ENCODE measurements at regions not wholly inside any gene's neighbourhood (a gene's known extent, or its start where the extent isn't known, plus 50 kb on each side); places are given as distances from the start of the nearest gene placed in this dataset.
"Not testable (repeated sequence)": the region's sequence is repeated elsewhere in the genome, so short reads cannot be mapped to it uniquely, and the experiment has no call there.

DNA sequence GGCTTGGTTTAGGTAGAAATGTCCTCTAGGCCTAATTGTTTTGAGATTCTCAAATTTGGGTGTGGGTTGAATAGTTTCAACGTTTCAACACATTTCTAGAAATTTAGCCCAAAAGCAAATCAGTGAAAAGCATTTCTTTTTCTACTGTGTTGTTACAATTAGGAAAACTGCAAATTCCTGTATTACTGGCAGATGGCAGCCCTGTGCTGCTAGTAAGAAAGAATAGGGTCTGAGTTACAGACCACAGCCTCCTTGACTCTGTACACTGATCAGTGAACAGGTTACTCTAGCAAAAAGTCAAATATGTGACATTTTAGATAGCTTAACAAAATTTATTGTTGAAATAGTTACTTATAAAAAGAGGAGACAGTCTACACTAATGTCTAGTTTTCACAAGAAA, 703.0 kb downstream of the JRKL start:
- Mint-ChIP-seq H3K27ac (no peak overlapping the region), H3K4me1 (ENCODE audit: low read depth) (peaks cover 15% of the 10 kb centered on the region), H3K36me3 (ENCODE audit: insufficient read depth) (no peaks in the 10 kb centered on the region), H3K27me3 (peaks cover 14% of the 10 kb centered on the region), H3K9me3 (ENCODE audit: low read depth) (no peaks in the 10 kb centered on the region), H3K4me3 (ENCODE audit: low read depth) (no peak overlapping the region)
- no peak for DNase-seq (ENCODE audit: low spot score, unreplicated experiment)
- TF ChIP-seq, protein P1, sequence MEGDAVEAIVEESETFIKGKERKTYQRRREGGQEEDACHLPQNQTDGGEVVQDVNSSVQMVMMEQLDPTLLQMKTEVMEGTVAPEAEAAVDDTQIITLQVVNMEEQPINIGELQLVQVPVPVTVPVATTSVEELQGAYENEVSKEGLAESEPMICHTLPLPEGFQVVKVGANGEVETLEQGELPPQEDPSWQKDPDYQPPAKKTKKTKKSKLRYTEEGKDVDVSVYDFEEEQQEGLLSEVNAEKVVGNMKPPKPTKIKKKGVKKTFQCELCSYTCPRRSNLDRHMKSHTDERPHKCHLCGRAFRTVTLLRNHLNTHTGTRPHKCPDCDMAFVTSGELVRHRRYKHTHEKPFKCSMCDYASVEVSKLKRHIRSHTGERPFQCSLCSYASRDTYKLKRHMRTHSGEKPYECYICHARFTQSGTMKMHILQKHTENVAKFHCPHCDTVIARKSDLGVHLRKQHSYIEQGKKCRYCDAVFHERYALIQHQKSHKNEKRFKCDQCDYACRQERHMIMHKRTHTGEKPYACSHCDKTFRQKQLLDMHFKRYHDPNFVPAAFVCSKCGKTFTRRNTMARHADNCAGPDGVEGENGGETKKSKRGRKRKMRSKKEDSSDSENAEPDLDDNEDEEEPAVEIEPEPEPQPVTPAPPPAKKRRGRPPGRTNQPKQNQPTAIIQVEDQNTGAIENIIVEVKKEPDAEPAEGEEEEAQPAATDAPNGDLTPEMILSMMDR (IDR thresholded peaks at IDR 0.05; ENCODE audit: unreplicated experiment), result peak; percentile 56

DNA sequence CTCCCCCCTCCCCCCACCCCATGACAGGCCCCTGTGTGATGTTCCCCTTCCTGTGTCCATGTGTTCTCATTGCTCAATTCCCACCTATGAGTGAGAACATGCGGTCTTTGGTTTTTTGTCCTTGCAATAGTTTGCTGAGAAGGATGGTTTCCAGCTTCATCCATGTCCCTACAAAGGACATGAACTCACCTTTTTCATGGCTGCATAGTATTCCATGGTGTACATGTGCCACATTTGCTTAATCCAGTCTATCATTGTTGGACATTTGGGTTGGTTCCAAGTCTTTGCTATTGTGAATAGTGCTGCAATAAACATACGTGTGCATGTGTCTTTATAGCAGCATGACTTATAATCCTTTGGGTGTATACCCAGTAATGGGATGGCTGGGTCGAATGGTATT, 712.4 kb downstream of the JRKL start:
- H3K27ac Mint-ChIP-seq; DNase-seq (ENCODE audit: low spot score, unreplicated experiment); H3K4me3 Mint-ChIP-seq (ENCODE audit: low read depth); H3K4me1 Mint-ChIP-seq (ENCODE audit: low read depth); H3K36me3 Mint-ChIP-seq (ENCODE audit: insufficient read depth): not testable (repeated sequence)
- peaks cover 19% of the 10 kb centered on the region for H3K9me3 Mint-ChIP-seq (ENCODE audit: low read depth)
- peaks cover 24% of the 10 kb centered on the region for H3K27me3 Mint-ChIP-seq

DNA sequence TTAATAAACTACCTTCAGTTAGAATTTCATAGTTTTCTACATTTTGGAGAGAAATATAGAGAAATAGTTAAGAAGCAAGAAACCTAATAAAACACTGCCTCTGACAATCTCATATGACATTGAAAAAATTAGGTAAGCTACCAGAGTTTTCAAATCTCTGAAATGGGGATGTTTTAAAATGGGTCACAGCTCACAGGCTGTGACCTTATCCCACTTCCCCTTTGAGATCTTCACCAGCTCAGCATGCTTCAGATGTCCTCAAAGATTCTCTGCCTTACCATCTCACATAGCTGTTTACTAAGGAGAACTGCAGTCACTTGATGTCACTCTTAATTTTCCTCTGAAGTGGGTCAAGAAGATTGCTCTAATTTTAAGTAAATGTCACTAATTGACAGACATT, 717.8 kb downstream of the JRKL start:
- no peak overlapping the region for H3K27ac Mint-ChIP-seq
- H3K9me3 Mint-ChIP-seq (ENCODE audit: low read depth), result peaks cover 5% of the 10 kb centered on the region
- peaks cover 57% of the 10 kb centered on the region for H3K27me3 Mint-ChIP-seq
- TF ChIP-seq, protein P1 (IDR thresholded peaks at IDR 0.05; ENCODE audit: unreplicated experiment), result no peak
- H3K36me3 Mint-ChIP-seq (ENCODE audit: insufficient read depth), result peaks cover 3% of the 10 kb centered on the region
- no peak for DNase-seq (ENCODE audit: low spot score, unreplicated experiment)
- peaks cover 9% of the 10 kb centered on the region for H3K4me1 Mint-ChIP-seq (ENCODE audit: low read depth)
- H3K4me3 Mint-ChIP-seq (ENCODE audit: low read depth), result no peak overlapping the region

DNA sequence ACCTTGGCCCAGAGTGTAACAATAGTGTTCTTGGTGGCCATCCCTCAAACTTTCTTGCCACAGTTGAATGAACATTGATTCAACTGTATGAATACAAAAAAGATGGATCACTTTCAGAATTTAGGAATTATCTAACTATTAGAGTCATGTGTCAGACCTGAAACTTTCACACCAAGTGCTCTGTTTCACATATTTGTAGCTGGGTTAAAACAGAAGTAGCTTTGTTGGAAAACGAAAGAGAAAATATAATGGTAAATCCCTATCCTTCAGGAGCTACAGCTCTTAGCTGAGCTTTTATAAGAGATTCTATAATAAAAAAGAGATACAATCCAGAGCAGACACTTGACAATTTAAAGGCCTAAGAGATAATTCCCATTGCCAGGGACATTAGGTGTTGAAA, 719.3 kb downstream of the JRKL start:
- TF ChIP-seq, protein P1 (IDR thresholded peaks at IDR 0.05; ENCODE audit: unreplicated experiment), result no peak
- no peak overlapping the region for H3K27ac Mint-ChIP-seq
- H3K4me1 Mint-ChIP-seq (ENCODE audit: low read depth), result peaks cover 9% of the 10 kb centered on the region
- H3K27me3 Mint-ChIP-seq, result peaks cover 60% of the 10 kb centered on the region
- no peak overlapping the region for H3K4me3 Mint-ChIP-seq (ENCODE audit: low read depth)
- no peaks in the 10 kb centered on the region for H3K36me3 Mint-ChIP-seq (ENCODE audit: insufficient read depth)
- DNase-seq (ENCODE audit: low spot score, unreplicated experiment), result no peak
- no peaks in the 10 kb centered on the region for H3K9me3 Mint-ChIP-seq (ENCODE audit: low read depth)

DNA sequence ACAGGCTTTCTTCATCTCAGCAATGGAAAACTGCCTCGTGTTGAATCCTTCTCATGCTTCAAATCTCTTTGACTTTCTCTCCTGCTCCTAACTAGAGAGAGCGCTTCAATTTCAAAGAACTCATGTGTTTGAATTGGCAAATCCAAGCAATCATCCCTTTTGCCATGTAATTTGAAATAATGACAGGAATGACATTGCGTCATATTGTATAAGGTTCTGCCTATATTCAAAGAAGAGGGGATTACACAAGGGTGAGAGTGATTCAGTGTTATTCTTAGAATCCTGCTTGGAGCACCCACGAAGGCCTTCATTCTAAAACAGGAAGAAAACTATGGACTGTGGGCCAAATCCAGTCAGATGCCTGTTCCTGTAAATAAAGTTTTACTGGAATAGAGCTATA, 720.6 kb downstream of the JRKL start:
- peaks cover 59% of the 10 kb centered on the region for H3K27me3 Mint-ChIP-seq
- H3K9me3 Mint-ChIP-seq (ENCODE audit: low read depth), result no peaks in the 10 kb centered on the region
- H3K27ac Mint-ChIP-seq, result no peak overlapping the region
- TF ChIP-seq, protein P1 (IDR thresholded peaks at IDR 0.05; ENCODE audit: unreplicated experiment), result no peak
- H3K4me1 Mint-ChIP-seq (ENCODE audit: low read depth), result peaks cover 9% of the 10 kb centered on the region
- H3K36me3 Mint-ChIP-seq (ENCODE audit: insufficient read depth), result no peaks in the 10 kb centered on the region
- H3K4me3 Mint-ChIP-seq (ENCODE audit: low read depth), result no peak overlapping the region
- DNase-seq (ENCODE audit: low spot score, unreplicated experiment), result no peak

DNA sequence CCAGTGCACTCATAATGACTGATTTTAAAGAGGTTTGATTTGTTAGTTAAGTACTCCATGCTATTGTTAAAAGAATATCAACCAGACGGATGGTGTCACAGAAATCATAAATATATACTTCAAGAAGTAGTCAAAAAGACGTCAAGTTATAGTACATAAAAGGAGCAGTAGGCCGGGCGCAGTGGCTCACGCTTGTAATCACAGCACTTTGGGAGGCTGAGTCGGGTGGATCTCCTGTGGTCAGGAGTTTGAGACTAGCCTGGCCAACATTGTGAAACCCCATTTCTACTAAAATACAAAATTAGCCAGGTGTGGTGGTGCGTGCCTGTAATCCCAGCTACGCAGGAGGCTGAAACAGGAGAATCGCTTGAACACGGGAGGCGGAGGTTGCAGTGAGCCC, 721.7 kb downstream of the JRKL start:
- Mint-ChIP-seq H3K4me3 (ENCODE audit: low read depth) (no peak overlapping the region), H3K27ac (no peak overlapping the region), H3K27me3 (peaks cover 57% of the 10 kb centered on the region), H3K4me1 (ENCODE audit: low read depth) (peaks cover 9% of the 10 kb centered on the region), H3K9me3 (ENCODE audit: low read depth) (no peaks in the 10 kb centered on the region), H3K36me3 (ENCODE audit: insufficient read depth) (no peaks in the 10 kb centered on the region)
- TF ChIP-seq, protein P1 (IDR thresholded peaks at IDR 0.05; ENCODE audit: unreplicated experiment), result no peak
- DNase-seq (ENCODE audit: low spot score, unreplicated experiment), result no peak

All from progenitor cell of endocrine pancreas (in vitro differentiated cells).